Mucosa of descending colon (tissue), 3 donors: ENCODE measurements at regions not wholly inside any gene's neighbourhood (a gene's known extent, or its start where the extent isn't known, plus 50 kb on each side); places are given as distances from the start of the nearest gene placed in this dataset.

Experiments
- ATAC-seq: fragments of 200-7000 bp; cut with Tn5 transposase; one replicate; pipeline ENCODE4 v1.9.1; 2020; ENCODE audit warnings: mild to moderate bottlenecking, moderate library complexity
- DNase-seq, 3 donors: peaks; one replicate each; pipeline ENCODE4 v3.0.0-alpha.2; 2020
- H3K36me3 ChIP-seq: fragments of 200-600 bp; one replicate; pipeline ENCODE4 v1.8.0; 2021; ENCODE audit warnings: low read depth, mild to moderate bottlenecking
- H3K4me1 ChIP-seq: fragments of 200-600 bp; one replicate; pipeline ENCODE4 v1.8.0; 2021; ENCODE audit warnings: low read depth, mild to moderate bottlenecking
- H3K4me3 ChIP-seq: fragments of 200-600 bp; one replicate; pipeline ENCODE4 v1.8.0; 2021; ENCODE audit warnings: mild to moderate bottlenecking
- H3K9me3 ChIP-seq: fragments of 200-600 bp; one replicate; pipeline ENCODE4 v1.8.0; 2021; ENCODE audit warnings: mild to moderate bottlenecking
- CTCF ChIP-seq: fragments of 200-600 bp; IDR thresholded peaks from one replicate; pipeline ENCODE4 v1.8.0; 2022; ENCODE audit warnings: antibody characterized with exemption, mild to moderate bottlenecking
- intact Hi-C, 2 donors: fragments of 100-400 bp; cut with DNase I in 1 of 2; cut with micrococcal nuclease in 1 of 2; formaldehyde crosslinking; loops; one replicate each; pipeline versions ENCODE4 v1.11.0 to v1.11.1; 2022; cut with DNase I, micrococcal nuclease
- donor health status: DM: no; HTN: no; CAD: no; lungs with moderate emphysema.
- donor health status: DM: no; HTN: no; CAD: no.
- donor health status: DM: no; HTN: yes; CAD: no.

- H3K9me3 ChIP-seq, result no peaks in the 10 kb centered on the region
- H3K4me1 ChIP-seq, result no peaks in the 10 kb centered on the region
- H3K4me3 ChIP-seq, result no peak overlapping the region
- ATAC-seq, result no peak
- no peak for DNase-seq
- no peak for TF ChIP-seq CTCF
- H3K36me3 ChIP-seq, result no peaks in the 10 kb centered on the region
- intact Hi-C loops, result no loop called here
These were observed 68.1 kb upstream of the RBMS1 start for GRCh38 chr2:160561551-160562295.

- no peaks in the 10 kb centered on the region for H3K9me3 ChIP-seq
- no peak for TF ChIP-seq CTCF
- intact Hi-C loops, result no loop called here
- DNase-seq (no peak), ATAC-seq (no peak)
- no peaks in the 10 kb centered on the region for H3K36me3 ChIP-seq
- H3K4me1 ChIP-seq, result no peaks in the 10 kb centered on the region
- no peak overlapping the region for H3K4me3 ChIP-seq
These were observed 69.1 kb upstream of the RBMS1 start for GRCh38 chr2:160562730-160563129.

GRCh38 chr2:160564591-160564990 lies 71.0 kb upstream of the RBMS1 start:
- intact Hi-C loops, result no loop called here
- Histone ChIP-seq H3K4me1 (no peaks in the 10 kb centered on the region), H3K4me3 (no peak overlapping the region), H3K36me3 (no peaks in the 10 kb centered on the region), H3K9me3 (no peaks in the 10 kb centered on the region)
- TF ChIP-seq CTCF, result no peak
- ATAC-seq, result no peak
- DNase-seq, result no peak

- intact Hi-C loops, result no loop called here
- TF ChIP-seq CTCF, result no peak
- H3K4me3 ChIP-seq, result no peak overlapping the region
- no peaks in the 10 kb centered on the region for H3K4me1 ChIP-seq
- H3K36me3 ChIP-seq, result no peaks in the 10 kb centered on the region
- H3K9me3 ChIP-seq, result no peaks in the 10 kb centered on the region
- DNase-seq, result no peak
- no peak for ATAC-seq
These were observed 71.7 kb upstream of the RBMS1 start for GRCh38 chr2:160565099-160565845.

- intact Hi-C loops, result no loop called here
- no peak for DNase-seq
- no peaks in the 10 kb centered on the region for H3K36me3 ChIP-seq
- TF ChIP-seq CTCF, result no peak
- no peaks in the 10 kb centered on the region for H3K9me3 ChIP-seq
- no peaks in the 10 kb centered on the region for H3K4me1 ChIP-seq
- H3K4me3 ChIP-seq, result no peak overlapping the region
- no peak for ATAC-seq
These were observed 73.1 kb upstream of the RBMS1 start for GRCh38 chr2:160566717-160567116.
